GOT3 (cell line): ENCODE measurements at regions not wholly inside any gene's neighbourhood (a gene's known extent, or its start where the extent isn't known, plus 50 kb on each side); places are given as distances from the start of the nearest gene placed in this dataset.

Source experiments
- DNase-seq: peaks from one replicate; lab custom pipeline; 2025; ENCODE audit warnings: mixed read lengths; lab: John Stamatoyannopoulos, UW

DNA sequence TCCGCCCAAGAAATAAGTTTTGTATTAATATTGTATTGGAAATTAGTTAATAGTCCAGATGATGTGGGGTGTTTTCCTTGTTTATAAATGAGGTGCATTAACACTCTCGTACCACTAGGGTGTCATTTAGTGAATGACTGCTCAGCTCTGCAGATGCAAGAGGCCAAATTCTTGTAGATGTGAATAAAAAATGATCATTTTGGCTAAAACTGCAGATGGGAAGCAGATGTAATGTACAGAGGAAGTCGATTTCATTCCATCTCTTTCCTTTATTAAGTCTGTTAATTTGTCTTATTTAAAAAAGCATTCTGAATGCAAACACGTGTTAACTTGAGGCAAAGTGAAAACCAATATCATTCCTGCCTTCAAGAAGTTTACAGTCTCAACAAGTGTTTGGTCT lies 108.1 kb downstream of the DHX15 start:
- no peak for DNase-seq

DNA sequence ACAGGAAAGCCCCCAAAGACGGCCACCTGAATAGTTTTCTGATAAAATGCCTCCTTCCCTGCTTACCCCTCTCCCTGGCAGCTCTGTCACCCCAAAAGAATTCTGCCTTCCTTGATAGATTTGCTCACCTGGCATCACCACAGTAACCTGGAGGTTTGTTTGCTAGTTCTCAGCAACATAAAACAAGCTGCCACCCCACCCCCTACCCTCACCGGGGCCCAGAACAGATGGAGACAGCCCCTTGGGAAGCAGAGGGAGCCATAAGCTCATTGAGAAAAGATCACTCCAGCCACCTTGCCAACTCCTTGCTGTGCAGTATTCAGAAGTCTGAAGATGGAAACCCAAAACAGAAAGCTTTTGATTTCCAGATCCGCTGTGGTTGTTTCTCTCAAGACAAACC lies 108.6 kb downstream of the DHX15 start:
- no peak for DNase-seq

DNA sequence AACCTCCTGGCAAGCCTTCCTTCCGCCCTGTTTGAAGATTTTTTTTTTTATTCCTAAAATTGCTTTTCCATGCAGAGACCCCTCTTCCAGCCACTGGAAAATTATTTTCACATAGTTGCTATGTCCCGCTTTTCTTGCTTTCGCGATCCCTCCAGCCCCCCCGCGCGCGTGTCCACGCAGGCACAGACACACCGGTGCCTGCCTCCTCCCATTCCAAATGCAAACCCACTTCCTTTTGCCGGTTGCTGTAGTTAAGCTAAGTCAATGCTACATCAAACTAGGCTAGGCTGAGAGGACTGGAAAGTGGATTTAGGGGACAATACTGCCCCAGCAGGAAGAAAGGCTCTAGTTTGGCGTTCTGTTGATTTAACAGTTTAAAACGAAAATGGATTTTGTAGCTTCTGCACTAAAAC lies 111.0 kb downstream of the DHX15 start:
- no peak for DNase-seq

DNA sequence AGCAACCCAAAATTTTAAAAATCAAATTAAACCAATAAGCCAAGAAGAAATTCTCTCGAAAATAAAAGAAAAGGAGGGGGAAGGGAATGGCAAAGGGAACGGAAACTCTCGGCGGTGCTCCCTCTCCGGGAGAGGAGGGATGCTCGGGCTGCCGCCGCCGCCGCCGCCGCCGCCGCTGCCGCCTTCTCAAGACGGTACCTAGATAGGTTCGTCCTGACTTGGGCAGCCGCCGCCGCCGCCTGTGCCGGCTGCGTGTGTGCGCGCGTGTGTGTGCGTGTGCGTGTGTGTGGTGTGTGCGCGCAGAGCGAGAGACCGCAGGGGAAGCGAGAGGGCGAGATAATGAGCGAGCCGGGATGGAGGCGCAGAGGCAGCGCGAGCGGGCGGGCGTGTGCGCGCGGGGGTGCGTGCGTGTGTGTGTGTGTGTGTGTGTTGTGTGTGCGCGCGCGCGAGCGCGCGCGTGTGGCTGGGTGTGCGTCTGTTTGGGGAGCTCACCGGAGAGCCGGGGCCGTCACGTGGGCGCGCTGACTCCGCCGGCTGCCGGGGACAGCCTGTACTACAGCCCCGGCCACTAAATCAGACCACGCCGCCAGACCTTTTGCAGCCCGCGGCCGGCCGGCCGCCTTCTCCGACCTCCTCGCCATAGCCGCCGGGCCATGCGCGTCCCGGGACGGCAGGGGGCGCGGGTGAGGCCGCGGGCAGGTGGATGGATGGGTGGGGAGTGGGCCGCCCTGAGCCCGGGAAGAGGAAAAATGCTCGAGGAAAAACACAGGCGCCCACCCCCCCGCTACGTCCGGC lies 111.6 kb downstream of the DHX15 start:
- peak; percentile 38 for DNase-seq

DNA sequence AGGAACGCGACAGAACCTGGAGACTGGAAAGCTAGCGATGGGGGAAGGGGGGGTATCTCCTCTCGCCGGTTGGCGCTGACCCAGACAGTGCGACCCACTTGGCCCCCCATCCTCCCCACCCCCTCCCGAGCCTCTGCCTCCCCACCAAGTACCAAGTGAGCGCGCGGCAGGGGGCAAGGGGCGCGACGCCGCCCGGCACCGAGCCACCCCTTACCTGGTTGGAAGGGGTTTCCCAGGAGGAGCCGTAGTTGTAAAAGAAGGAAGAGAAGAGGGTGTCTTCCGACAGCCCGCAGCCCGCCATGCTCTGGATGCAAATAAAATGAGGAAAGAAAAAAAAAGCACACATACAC lies 112.2 kb downstream of the DHX15 start:
- DNase-seq: no peak

DNA sequence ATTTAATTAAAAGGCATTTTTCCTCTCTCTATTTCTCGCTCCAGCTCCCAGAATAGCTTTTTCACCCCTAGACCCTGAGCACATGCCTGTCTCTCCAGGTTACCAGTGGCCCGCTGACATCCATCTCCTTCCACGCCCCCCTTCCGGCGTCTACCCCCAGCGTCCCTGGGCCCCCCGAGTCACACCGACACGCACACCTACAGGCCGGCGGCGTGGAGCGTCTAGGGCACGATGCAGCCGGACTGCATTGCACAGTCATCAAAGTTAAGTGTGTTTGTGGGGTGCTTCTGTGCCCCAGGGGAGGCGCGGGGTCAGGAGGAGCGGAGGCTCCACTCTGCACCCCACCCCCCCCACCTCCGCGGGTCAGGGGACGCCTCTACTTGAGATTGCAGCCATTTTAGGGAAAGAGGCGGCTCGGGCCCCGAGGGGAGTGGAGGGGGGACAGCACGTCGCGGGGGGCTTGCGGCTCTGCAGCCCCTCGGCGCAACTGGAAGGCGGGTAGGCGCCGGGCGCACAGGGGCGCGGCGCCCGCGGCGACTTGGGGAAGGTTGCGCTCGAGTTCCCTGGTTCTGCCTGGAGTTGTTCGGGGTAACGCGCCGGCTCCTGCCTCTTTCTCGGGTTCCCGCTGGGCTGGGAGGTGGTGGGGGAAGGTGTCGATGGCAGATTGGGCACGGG lies 112.7 kb downstream of the DHX15 start:
- no peak for DNase-seq

DNA sequence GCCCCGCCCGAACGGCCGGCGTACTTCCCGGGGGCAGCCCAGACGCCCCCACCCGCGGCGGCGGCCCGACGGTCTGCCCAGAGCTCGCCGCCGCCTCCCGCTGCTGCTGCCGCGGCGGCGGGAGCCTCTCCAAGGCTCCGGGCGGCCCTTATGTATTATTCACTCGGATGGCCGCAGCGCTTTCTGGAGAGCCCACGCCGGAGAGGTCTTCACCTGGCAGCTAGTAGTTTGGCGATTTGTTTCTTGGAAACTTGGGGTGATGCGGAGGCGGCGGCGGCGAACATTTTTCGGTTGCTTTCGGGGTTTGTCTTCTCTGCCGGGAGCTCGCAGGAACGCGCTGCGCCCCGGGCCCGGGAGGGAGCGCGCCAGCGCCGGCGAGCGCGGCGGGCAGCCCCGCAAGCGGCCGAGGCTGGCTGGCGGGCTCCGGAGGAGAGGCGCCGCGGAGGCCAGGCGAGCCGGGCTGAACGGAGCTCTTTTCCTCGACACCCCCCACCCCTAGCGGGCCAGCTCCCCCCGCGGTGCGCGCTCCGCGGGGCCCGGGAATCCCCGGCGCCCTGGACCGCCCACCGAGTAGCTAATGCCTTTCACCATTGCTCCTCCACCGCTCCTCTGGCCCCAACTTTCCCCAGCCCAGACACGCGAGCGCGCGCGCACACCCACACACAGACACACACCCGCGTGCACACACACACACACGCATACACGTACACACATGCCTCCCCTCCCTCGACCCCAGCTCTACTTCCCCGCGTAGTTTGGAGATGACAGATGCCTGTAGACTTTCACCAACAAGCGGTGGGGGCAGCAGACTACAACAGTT lies 113.5 kb downstream of the DHX15 start:
- no peak for DNase-seq

DNA sequence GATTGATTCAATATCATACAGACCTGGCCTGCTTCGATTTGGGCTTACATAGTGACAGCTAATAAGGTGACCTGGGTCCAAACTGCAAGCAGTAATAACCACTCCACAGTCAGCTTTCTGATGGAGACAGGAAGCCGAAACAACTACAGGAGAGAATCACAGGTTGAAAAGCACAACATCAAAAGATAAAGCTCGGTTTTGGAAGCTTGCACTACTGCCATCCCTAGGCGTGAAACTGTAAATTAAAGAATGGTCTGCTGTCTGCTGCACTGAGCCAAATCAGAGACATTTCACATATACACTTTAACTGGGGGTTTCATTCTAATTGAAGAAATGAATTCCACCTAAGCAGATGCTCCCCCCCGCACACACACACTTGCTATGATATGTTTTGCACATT lies 116.3 kb downstream of the DHX15 start:
- no peak for DNase-seq

DNA sequence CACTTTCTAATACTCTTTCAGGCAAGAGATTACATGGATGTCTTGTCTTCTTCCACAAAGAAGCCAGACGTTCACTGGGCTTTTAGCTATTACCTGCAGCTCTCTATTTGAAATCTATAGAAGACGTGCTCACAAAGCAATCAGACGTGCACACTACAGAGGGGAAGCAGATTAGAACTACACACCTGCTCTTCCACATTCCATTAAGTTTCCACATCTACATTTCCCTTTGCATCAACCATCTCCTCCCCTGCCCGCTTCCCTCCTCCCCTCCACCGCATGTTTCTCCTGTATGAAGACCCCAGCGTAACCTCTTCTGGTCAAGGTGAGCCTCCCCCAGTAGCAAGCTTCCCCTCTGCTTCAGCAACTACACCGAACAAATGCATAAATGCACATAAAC lies 119.8 kb downstream of the DHX15 start:
- DNase-seq: no peak

DNA sequence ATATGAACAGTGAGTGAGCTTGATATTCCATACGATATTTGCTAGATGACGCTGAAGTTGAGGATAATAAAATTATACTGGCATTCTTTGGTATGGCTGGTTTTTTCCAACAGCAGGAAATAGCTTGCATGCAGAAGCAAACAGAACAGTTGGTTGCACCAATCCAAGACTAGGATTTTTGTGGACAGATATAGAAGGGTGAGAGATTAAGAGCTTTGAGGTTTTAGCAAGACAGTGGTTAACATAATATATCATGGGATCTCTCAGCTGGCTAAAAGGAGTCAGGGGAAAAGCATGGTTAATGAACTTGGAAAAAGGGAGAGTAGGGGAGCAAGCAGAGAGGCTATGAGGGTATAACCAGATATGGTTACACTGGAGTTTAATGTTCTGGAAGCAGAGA lies 127.9 kb downstream of the DHX15 start:
- no peak for DNase-seq

DNA sequence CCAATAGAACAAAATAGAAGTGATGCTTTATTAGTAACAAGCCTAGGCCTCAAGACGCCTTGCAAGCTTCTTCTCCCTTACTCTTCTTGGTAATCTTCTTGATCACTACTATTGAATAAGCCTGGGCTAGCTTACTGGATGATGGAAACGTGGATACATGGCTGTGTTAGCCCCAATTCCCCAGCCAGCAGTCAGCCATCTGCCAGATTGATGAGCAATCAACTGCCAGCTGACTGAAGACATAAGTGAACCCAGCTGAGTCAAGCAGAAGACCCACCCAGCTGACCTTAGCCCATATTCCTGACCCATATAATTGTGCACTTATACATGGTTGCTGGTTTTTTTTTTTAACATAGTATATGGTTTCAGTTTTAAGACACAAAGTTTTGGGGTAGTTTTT lies 130.4 kb downstream of the DHX15 start:
- no peak for DNase-seq

DNA sequence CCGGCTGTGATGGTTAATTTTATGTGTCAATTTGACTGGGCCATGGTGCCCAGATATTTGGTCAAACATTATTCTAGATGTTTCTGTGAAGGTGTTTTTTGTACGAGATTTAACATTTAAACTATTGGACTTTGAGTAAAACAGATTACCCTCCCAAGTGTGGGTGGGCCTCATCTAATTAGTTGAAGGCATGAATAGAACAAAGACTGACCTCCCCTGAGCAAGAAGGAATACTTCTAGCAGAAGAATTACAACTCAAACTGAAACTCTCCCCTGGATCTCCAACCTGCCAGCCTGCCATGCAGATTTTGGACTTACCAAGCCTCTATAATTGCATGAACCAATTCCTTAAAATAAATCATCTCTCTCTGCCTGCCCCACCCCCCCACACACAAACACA lies 132.5 kb downstream of the DHX15 start:
- no peak for DNase-seq

DNA sequence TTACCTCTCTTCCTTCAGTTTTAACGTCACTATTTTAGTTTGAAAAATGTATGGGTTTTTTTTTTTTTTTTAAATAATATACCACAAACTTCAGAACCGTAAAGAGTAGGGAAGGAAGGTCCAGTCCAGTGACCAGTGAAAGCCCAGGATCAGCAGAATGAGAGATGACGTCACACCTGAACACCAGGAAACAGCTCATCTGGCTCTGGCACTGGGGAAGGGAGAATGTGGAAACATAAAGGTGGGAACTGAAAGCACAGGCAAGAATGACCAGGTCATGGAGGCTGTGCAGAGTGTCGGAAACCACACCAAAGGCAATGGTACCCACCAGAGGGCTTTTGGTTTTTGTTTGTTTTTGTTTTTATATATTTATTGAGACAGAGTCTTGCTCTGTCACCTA lies 141.2 kb downstream of the DHX15 start:
- no peak for DNase-seq

DNA sequence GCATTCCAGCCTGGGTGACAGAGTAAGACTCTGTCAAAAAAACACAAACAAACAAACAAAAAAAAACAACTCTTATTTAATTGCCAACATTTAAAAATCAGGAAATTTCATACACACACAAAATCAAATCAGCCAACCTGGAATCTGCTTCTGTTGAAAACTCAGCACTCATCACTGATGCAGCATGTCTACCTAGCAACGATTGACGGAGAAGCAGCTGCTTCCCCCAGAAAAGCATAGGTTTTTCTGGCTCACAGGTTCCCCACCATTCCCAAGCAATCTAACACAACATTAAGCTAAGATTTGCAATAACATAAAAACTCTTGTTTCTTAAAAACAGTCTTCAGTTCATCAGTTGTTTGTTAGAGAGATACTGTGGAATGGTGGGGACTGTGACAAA lies 143.6 kb downstream of the DHX15 start:
- no peak for DNase-seq

DNA sequence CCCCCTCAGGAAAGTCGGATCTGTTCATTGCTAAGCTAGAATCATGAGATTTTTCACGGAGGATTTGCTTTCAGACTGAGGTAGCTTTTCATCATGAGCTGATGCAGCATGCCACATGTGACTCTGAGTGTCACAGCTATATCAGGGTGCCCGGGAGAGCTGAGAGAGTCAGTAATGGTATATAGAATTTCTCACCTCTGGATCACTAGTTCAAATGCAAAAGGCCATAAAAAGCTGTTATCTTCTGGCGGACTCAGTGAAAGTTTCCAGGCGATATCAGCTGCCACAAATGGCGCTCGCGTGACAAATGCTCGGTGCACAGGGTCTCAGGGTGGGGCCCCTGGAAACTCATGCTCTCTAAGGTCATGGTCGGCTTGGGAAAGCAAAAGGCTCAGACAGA lies 150.1 kb downstream of the DHX15 start:
- no peak for DNase-seq

DNA sequence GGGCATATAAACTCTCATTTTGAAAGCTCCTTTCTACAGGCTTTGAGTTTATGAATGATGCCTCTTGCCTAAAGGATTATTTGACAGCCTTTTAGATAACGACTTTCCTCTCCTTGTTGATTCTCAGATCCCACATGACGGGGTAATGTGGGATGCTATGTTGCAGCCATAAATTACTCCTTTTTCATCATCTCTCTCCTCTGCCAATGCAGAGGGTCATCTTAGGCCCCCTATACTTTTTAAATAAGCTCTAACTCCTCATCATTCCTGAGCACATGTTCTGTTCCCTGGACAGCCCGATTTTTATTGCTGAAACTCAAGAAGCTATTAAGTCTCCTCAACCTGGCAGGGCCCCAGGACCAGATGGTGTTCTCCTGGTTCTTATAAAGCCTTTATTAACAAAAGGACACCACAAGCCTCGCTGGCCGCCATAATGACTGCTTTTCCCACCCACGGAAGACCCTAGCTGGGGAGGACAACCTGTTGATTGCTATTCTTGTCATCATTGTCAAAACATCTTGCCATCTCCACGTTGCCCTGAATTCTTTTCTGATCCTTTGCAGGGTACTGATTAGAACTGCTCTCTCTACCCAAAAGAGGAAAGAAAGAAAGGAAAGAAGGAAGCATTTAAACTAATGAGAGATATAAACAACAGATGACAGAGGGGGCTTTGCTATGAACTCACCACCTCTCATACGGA lies 150.7 kb downstream of the DHX15 start:
- DNase-seq: no peak

DNA sequence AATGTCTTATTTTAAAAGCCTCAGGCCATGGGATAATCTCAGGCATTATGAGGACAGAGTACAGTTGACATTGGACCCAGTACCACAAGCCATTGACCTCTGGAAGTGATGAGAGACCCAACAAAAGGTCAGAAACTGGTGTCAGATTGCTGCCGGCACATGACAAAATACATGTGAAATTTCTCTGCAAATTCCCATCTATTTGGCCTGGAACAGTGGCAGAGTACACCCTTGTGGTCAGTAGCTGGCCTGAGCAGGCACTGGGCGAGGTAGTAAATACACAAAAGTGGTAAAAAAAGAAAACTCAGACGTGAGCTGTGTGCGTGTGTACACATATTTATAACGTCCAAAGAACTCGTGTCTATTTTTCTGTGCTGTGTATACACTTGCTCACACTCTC lies 155.5 kb downstream of the DHX15 start:
- no peak for DNase-seq

DNA sequence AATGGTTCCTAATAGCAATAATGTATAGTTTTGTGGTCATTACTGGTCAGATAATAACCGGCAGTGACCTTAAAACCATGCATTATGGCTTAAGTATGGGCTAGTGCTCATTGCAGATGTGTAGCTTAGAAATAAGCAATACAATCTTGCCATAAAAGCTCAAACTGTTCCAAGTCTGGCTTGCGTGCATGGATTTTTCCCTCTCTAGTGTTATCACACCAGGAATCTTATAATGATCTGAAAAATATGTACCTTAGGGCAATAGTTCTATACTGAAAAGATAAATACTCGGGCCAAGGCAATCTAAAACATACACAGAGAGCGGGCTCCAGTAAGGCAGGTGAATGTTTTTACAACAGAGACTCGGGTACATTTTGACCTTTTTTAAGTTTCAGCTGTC lies 157.8 kb downstream of the DHX15 start:
- no peak for DNase-seq

DNA sequence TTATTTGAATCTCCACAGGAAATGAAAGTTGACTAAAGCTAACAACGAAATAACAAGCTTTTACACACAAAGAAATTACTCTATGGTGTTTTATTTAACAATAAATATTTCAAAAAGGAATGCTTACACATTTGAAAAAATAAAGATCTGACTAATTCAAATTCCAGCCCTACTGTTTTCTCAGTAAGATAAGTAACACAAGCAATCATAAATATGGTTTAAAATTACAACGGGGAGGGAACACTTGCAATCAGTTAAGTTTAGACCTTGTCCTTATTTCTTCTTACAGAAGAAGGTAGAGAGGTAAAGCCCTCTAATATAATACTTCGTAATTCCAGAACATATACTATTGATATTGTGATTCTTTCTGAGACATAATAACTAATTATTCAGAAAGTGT lies 158.5 kb downstream of the DHX15 start:
- no peak for DNase-seq

DNA sequence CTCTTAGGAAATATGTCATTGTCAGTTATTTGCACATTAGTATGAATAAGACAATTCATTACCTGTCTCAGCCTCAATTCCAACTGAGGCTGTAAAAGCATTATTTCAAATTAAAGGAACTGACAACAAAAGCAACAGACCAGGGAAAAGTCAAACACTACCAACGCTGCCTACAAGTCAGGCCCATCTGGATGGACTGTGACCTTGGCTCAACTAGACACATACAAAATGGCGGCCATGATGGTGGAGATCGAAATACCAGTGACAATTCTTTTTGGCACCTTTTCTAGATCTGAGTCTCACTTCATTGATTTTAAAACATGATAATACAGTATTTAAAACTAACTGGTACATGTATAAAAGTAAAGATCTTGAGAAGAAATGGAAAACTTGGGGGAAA lies 160.7 kb downstream of the DHX15 start:
- DNase-seq: no peak

DNA sequence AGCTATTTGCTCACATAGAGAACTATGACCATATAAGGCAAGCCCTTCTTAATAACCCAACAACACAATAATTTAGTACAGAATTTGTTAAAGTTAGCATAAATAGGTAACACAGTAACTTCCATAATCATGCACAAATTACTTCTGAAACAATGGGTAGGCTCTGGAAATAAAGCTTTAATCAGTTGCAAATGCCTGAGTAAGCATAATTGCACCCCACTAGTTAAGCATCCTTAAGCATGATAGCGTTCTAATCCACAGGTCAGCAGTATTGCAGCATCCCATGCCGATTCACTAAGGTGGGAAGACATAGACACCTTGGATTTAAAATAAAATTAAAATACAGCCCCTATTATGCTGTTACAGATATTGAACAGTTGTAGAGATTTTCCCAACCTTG lies 161.7 kb downstream of the DHX15 start:
- no peak for DNase-seq
